Smooth muscle cell (in vitro differentiated cells): ENCODE measurements at regions not wholly inside any gene's neighbourhood (a gene's known extent, or its start where the extent isn't known, plus 50 kb on each side); places are given as distances from the start of the nearest gene placed in this dataset.

Experiments
- DNase-seq: peaks from one replicate; lab custom pipeline; 2025; ENCODE audit not compliant: unreplicated experiment; lab: John Stamatoyannopoulos, UW
- H2AFZ ChIP-seq: fragments of 200-600 bp; sonication (generic); 2 replicates; pipeline ENCODE4 v1.6.0; 2016; ENCODE audit warnings: antibody characterized with exemption, low read depth, mild to moderate bottlenecking
- H3F3A ChIP-seq: fragments of 200-600 bp; sonication (generic); 2 replicates; pipeline ENCODE4 v1.6.0; 2017; ENCODE audit warnings: antibody characterized with exemption, low read depth
- H3K27ac ChIP-seq: fragments of 200-600 bp; sonication (generic); 2 replicates; pipeline ENCODE4 v1.5.1; 2016; ENCODE audit warnings: low read depth, mild to moderate bottlenecking
- H3K27me3 ChIP-seq: fragments of 200-600 bp; sonication (generic); 2 replicates; pipeline ENCODE4 v1.6.1; 2016; ENCODE audit warnings: low read depth, mild to moderate bottlenecking
- H3K36me3 ChIP-seq: fragments of 200-600 bp; sonication (generic); 2 replicates; pipeline ENCODE4 v1.5.1; 2016; ENCODE audit warnings: low read depth
- H3K4me1 ChIP-seq: fragments of 200-600 bp; sonication (generic); 2 replicates; pipeline ENCODE4 v1.5.1; 2016; ENCODE audit warnings: low read depth
- H3K4me2 ChIP-seq: fragments of 200-600 bp; sonication (generic); 2 replicates; pipeline ENCODE4 v1.6.0; 2016; ENCODE audit warnings: mild to moderate bottlenecking
- H3K4me3 ChIP-seq: fragments of 200-600 bp; sonication (generic); 2 replicates; pipeline ENCODE4 v1.5.1; 2016; ENCODE audit warnings: mild to moderate bottlenecking
- H3K79me2 ChIP-seq: fragments of 200-600 bp; sonication (generic); 2 replicates; pipeline ENCODE4 v1.6.0; 2016; ENCODE audit warnings: low read depth, mild to moderate bottlenecking
- H3K9ac ChIP-seq: fragments of 200-600 bp; sonication (generic); 2 replicates; pipeline ENCODE4 v1.6.0; 2016; ENCODE audit warnings: low read depth
- H3K9me3 ChIP-seq: fragments of 200-600 bp; sonication (generic); replicated peaks from 2 replicates; pipeline ENCODE4 v1.5.1; 2016; ENCODE audit warnings: low read depth
- H4K20me1 ChIP-seq: fragments of 200-600 bp; sonication (generic); 2 replicates; pipeline ENCODE4 v1.6.0; 2016; ENCODE audit warnings: low read depth
- WGBS: methylation state at CpG from one replicate; pipeline ENCODE4 v1.1.7; 2016; ENCODE audit warnings: low lambda C conversion rate; 5-methylcytosine and 5-hydroxymethylcytosine counted together
- TF ChIP-seq, protein P1 (sequence below): fragments of 200-600 bp; sonication (generic); IDR thresholded peaks from 2 replicates; pipeline ENCODE4 v1.5.1; 2017; ENCODE audit warnings: borderline replicate concordance, mild to moderate bottlenecking, antibody characterized with exemption; ENCODE audit not compliant: insufficient read depth, poor library complexity, severe bottlenecking

DNA sequence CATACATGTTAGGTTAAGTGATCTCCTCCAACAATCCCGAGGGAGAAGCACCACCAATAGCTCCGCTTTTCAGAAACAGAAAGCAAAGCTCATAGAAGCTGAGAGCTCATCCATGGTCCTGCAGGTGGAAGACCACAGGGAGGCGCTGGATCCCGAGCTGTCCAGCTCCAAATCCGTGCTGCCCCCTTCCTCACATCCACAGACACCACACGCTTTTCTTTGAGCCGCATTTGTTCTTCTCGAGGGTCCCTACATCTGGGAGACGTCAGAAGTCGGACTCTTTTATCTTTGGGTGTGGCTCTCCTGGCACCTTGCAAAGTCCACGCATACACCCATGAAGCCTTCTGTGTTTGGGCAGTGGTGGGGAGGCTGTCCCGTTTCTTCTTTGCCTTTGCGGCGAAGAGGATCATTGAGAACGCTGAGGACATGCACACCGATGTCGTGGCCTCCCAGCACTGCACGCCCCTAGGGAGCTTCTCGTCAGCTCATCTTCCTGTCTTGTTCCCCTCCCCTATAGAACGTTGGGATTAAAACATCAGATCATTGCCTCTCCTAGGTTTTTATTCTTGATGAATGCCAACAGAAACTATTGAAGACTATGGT, 184.8 kb downstream of the TEX29 start:
- no peak for DNase-seq
- Histone ChIP-seq H3K27me3 (peaks cover 4% of the 10 kb centered on the region), H3K4me1 (no peaks in the 10 kb centered on the region), H3K79me2 (no peaks in the 10 kb centered on the region), H2AFZ (no peak overlapping the region), H4K20me1 (no peaks in the 10 kb centered on the region), H3K9ac (no peak overlapping the region), H3K4me2 (no peak overlapping the region), H3F3A (no peaks in the 10 kb centered on the region), H3K9me3 (no peaks in the 10 kb centered on the region), H3K4me3 (no peak overlapping the region), H3K36me3 (no peaks in the 10 kb centered on the region), H3K27ac (no peak overlapping the region)
- TF ChIP-seq, protein P1, sequence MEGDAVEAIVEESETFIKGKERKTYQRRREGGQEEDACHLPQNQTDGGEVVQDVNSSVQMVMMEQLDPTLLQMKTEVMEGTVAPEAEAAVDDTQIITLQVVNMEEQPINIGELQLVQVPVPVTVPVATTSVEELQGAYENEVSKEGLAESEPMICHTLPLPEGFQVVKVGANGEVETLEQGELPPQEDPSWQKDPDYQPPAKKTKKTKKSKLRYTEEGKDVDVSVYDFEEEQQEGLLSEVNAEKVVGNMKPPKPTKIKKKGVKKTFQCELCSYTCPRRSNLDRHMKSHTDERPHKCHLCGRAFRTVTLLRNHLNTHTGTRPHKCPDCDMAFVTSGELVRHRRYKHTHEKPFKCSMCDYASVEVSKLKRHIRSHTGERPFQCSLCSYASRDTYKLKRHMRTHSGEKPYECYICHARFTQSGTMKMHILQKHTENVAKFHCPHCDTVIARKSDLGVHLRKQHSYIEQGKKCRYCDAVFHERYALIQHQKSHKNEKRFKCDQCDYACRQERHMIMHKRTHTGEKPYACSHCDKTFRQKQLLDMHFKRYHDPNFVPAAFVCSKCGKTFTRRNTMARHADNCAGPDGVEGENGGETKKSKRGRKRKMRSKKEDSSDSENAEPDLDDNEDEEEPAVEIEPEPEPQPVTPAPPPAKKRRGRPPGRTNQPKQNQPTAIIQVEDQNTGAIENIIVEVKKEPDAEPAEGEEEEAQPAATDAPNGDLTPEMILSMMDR: peak; percentile 26
- 43% methylated on average over 20 of the region's 20 CpGs for WGBS

DNA sequence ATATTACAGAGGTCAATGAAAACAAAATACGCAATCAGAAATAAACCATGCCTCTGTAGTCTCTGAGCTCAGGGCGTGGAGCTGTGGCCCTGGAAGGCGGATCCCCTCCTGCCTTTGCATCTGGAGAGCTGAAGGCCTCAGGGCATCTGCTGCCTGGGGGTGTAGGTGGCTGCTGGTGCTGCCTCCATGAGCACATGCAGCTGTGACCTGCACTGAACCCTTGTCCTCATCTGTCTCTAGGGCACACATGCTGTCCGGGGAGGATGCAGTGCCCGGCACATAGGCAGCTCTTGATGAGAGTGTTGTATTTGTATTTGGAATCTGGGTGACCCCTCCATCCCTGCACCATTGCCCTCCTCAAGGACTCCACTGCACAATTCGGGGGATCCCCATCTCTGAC, 185.7 kb downstream of the TEX29 start:
- Histone ChIP-seq H4K20me1 (no peaks in the 10 kb centered on the region), H3K27me3 (peaks cover 4% of the 10 kb centered on the region), H3K36me3 (no peaks in the 10 kb centered on the region), H3K79me2 (no peaks in the 10 kb centered on the region), H3K4me1 (no peaks in the 10 kb centered on the region), H3K27ac (no peak overlapping the region), H3K4me3 (no peak overlapping the region), H3K4me2 (no peak overlapping the region), H3F3A (no peaks in the 10 kb centered on the region), H2AFZ (no peak overlapping the region), H3K9me3 (no peaks in the 10 kb centered on the region), H3K9ac (no peak overlapping the region)
- TF ChIP-seq, protein P1: no peak
- no peak for DNase-seq
- WGBS: 75% methylated on average over 6 of the region's 6 CpGs

DNA sequence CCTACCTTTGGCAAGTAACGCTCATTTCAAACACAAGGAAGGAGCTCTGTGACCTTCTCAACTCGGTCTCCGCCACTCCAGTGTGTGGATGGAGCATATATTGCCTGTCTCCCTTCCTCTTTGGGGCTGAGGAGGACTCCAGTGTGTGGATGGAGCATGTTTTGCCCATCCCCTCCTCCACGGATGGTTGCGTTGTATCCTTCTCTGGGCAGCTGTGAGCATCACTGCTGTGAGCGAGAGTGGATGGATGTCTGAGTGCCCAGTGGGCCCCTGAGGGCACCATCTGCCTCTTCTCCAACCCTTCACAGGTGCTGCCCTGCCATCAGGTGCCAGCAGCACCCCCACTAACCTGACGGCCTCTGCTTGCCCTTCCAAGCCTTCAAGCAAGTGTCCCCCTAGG, 186.2 kb downstream of the TEX29 start:
- TF ChIP-seq, protein P1: no peak
- Histone ChIP-seq H3K9ac (no peak overlapping the region), H4K20me1 (no peaks in the 10 kb centered on the region), H3K9me3 (no peaks in the 10 kb centered on the region), H3F3A (no peaks in the 10 kb centered on the region), H3K4me1 (no peaks in the 10 kb centered on the region), H3K27ac (no peak overlapping the region), H2AFZ (no peak overlapping the region), H3K79me2 (no peaks in the 10 kb centered on the region), H3K4me2 (no peak overlapping the region), H3K4me3 (no peak overlapping the region), H3K36me3 (no peaks in the 10 kb centered on the region), H3K27me3 (peaks cover 4% of the 10 kb centered on the region)
- WGBS: 85% methylated on average over 7 of the region's 7 CpGs
- DNase-seq: no peak

DNA sequence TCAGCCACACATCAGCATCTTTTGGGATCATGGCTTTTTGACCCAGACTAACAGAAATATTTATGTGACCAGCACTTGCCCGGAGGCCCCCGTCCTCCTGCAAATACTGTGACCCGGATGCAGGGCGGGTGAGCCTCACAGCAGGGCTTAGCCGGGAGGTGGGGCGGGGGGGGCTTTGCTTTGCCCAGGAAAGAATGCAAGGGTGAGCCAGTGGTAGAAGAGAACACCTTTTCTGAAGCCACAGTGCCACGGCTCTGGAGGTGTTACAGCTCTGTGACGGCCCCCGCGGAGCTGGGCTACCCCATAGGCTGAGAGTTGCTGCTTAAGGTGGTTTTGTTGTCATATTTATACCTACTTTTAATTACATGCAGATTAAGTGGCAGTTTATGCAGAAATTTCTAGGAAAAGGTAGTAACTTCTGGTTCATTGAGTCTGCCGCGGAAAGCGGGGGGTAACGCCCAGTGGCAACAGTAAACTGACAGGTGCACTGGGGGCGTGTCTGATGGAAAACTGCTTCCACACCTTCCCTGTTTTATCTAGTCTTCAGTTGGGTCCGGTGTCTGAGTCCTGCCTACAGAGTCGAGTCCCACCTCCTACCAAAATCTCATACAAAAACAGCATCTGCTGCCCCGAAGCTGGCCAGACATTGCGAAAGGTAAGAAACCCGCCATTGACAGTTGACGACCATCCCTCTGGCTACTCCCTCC, 187.9 kb downstream of the TEX29 start:
- no peak overlapping the region for H3K27ac ChIP-seq
- no peak overlapping the region for H3K4me2 ChIP-seq
- H2AFZ ChIP-seq: no peak overlapping the region
- DNase-seq: no peak
- H3K79me2 ChIP-seq: no peaks in the 10 kb centered on the region
- no peak overlapping the region for H3K4me3 ChIP-seq
- 94% methylated on average over 21 of the region's 21 CpGs for WGBS
- H3K27me3 ChIP-seq: peaks cover 4% of the 10 kb centered on the region
- TF ChIP-seq, protein P1: no peak
- no peaks in the 10 kb centered on the region for H3F3A ChIP-seq
- H4K20me1 ChIP-seq: no peaks in the 10 kb centered on the region
- no peaks in the 10 kb centered on the region for H3K36me3 ChIP-seq
- H3K9ac ChIP-seq: no peak overlapping the region
- no peaks in the 10 kb centered on the region for H3K4me1 ChIP-seq
- H3K9me3 ChIP-seq: no peaks in the 10 kb centered on the region
